ENCODE measurements at regions not wholly inside any gene's neighbourhood (a gene's known extent, or its start where the extent isn't known, plus 50 kb on each side); places are given as distances from the start of the nearest gene placed in this dataset.

- TF ChIP-seq CTCF (IDR thresholded peaks at IDR 0.05; ENCODE audit: insufficient read depth, low read depth, low read length): no peak
- H3K4me3 ChIP-seq (ENCODE audit: low read depth, low read length): no peak overlapping the region
- no peak for DNase-seq (ENCODE audit: low read depth)
Measured at GRCh38 chr4:33532821-33533220, 2711.5 kb downstream of the ARAP2 start.

GRCh38 chr4:33536898-33537297, 2707.4 kb downstream of the ARAP2 start:
- no peak for TF ChIP-seq CTCF (IDR thresholded peaks at IDR 0.05; ENCODE audit: insufficient read depth, low read depth, low read length)
- no peak for DNase-seq (ENCODE audit: low read depth)
- H3K4me3 ChIP-seq (ENCODE audit: low read depth, low read length): no peak overlapping the region

GRCh38 chr4:33537527-33537926, 2706.8 kb downstream of the ARAP2 start:
- no peak for TF ChIP-seq CTCF (IDR thresholded peaks at IDR 0.05; ENCODE audit: insufficient read depth, low read depth, low read length)
- no peak for DNase-seq (ENCODE audit: low read depth)
- H3K4me3 ChIP-seq (ENCODE audit: low read depth, low read length): no peak overlapping the region

- DNase-seq (ENCODE audit: low read depth): no peak
- no peak overlapping the region for H3K4me3 ChIP-seq (ENCODE audit: low read depth, low read length)
- TF ChIP-seq CTCF (IDR thresholded peaks at IDR 0.05; ENCODE audit: insufficient read depth, low read depth, low read length): no peak
Measured at GRCh38 chr4:33543941-33544450, 2700.3 kb downstream of the ARAP2 start.

- TF ChIP-seq CTCF (IDR thresholded peaks at IDR 0.05; ENCODE audit: insufficient read depth, low read depth, low read length): no peak
- no peak for DNase-seq (ENCODE audit: low read depth)
- H3K4me3 ChIP-seq (ENCODE audit: low read depth, low read length): no peak overlapping the region
Measured at GRCh38 chr4:33551244-33551643, 2693.1 kb downstream of the ARAP2 start.

GRCh38 chr4:33561259-33561658, 2683.1 kb downstream of the ARAP2 start:
- no peak for DNase-seq (ENCODE audit: low read depth)
- H3K4me3 ChIP-seq (ENCODE audit: low read depth, low read length): no peak overlapping the region
- no peak for TF ChIP-seq CTCF (IDR thresholded peaks at IDR 0.05; ENCODE audit: insufficient read depth, low read depth, low read length)

- TF ChIP-seq CTCF (IDR thresholded peaks at IDR 0.05; ENCODE audit: insufficient read depth, low read depth, low read length): no peak
- no peak overlapping the region for H3K4me3 ChIP-seq (ENCODE audit: low read depth, low read length)
- DNase-seq (ENCODE audit: low read depth): no peak
Measured at GRCh38 chr4:33566649-33567048, 2677.7 kb downstream of the ARAP2 start.
